HepG2 (cell line): ENCODE measurements at regions not wholly inside any gene's neighbourhood (a gene's known extent, or its start where the extent isn't known, plus 50 kb on each side); places are given as distances from the start of the nearest gene placed in this dataset.
A peak's percentile ranks its signal among the peaks of the same experiment; 100 is the strongest.

ENCODE experiments used
- ELF4 ChIP-seq: sonication (generic); formaldehyde crosslinking; IDR thresholded peaks from 2 replicates; pipeline ENCODE4 v1.5.0; 2020; ENCODE audit warnings: missing genetic modification reagents, mild to moderate bottlenecking, moderate library complexity, borderline replicate concordance
- ETV6 ChIP-seq: sonication (generic); formaldehyde crosslinking; conservative IDR thresholded peaks from 2 replicates; pipeline ENCODE4 v1.4.0; 2020; ENCODE audit warnings: missing genetic modification reagents
- MAZ ChIP-seq, 2 experiments: sonication (generic) in 1 of 2; formaldehyde crosslinking in 1 of 2; IDR thresholded peaks; 2 replicates each; pipeline versions ENCODE4 v1.5.0 to v1.6.1; 2012 to 2020; ENCODE audit warnings: low read depth in 2 of 2, mild to moderate bottlenecking in 2 of 2, borderline replicate concordance in 1 of 2, improper control_type of control experiment in 1 of 2, low read length in 1 of 2, missing genetic modification reagents in 1 of 2, moderate library complexity in 1 of 2
- PAX8 ChIP-seq: sonication (generic); formaldehyde crosslinking; IDR thresholded peaks from 2 replicates; pipeline ENCODE4 v1.8.0; 2022; ENCODE audit warnings: mild to moderate bottlenecking, missing genetic modification reagents, borderline replicate concordance
- PCBP1 ChIP-seq: fragments of 200-400 bp; formaldehyde crosslinking; IDR thresholded peaks from 2 replicates; pipeline ENCODE4 v1.6.1; 2017; ENCODE audit warnings: mild to moderate bottlenecking, low read depth, low read length, borderline replicate concordance
- RORA ChIP-seq: sonication (generic); formaldehyde crosslinking; IDR thresholded peaks from 2 replicates; pipeline ENCODE4 v1.5.0; 2020; ENCODE audit warnings: mild to moderate bottlenecking, missing genetic modification reagents, moderate library complexity
- SRSF9 ChIP-seq: fragments of 200-400 bp; formaldehyde crosslinking; IDR thresholded peaks from 2 replicates; pipeline ENCODE4 v1.6.1; 2018; ENCODE audit warnings: borderline replicate concordance, mild to moderate bottlenecking, low read depth, low read length; ENCODE audit not compliant: insufficient read depth, poor library complexity, severe bottlenecking
- YY1 ChIP-seq: IDR thresholded peaks from 2 replicates; pipeline ENCODE4 v1.6.1; 2011; ENCODE audit warnings: low read length, low read depth, moderate library complexity, mild to moderate bottlenecking; ENCODE audit not compliant: insufficient read depth, insufficient replicate concordance
- ZNF333 ChIP-seq: sonication (generic); formaldehyde crosslinking; IDR thresholded peaks from 2 replicates; pipeline ENCODE4 v1.4.0; 2020; ENCODE audit warnings: mild to moderate bottlenecking, missing genetic modification reagents, borderline replicate concordance
- ZNF512B ChIP-seq: sonication (generic); formaldehyde crosslinking; IDR thresholded peaks from 2 replicates; pipeline ENCODE4 v1.5.1; 2020; ENCODE audit warnings: missing genetic modification reagents, mild to moderate bottlenecking, borderline replicate concordance
- ZNF547 ChIP-seq: sonication (generic); formaldehyde crosslinking; IDR thresholded peaks from 2 replicates; pipeline ENCODE4 v1.5.1; 2020; ENCODE audit warnings: mild to moderate bottlenecking, missing genetic modification reagents
- ZNF552 ChIP-seq: sonication (generic); formaldehyde crosslinking; IDR thresholded peaks from 2 replicates; pipeline ENCODE4 v1.9.0; 2022; ENCODE audit warnings: missing genetic modification reagents, mild to moderate bottlenecking, borderline replicate concordance
- ZNF558 ChIP-seq: sonication (generic); formaldehyde crosslinking; IDR thresholded peaks from 2 replicates; pipeline ENCODE4 v1.9.0; 2022; ENCODE audit warnings: mild to moderate bottlenecking, missing genetic modification reagents, borderline replicate concordance
- ZNF652 ChIP-seq: IDR thresholded peaks from 2 replicates; pipeline ENCODE4 v1.6.1; 2016; ENCODE audit warnings: low read depth, borderline replicate concordance
- TF ChIP-seq, protein P1 (sequence below): sonication (generic); formaldehyde crosslinking; IDR thresholded peaks from 2 replicates; pipeline ENCODE4 v1.4.0; 2020; ENCODE audit warnings: mild to moderate bottlenecking, missing genetic modification reagents
- TF ChIP-seq, protein P2 (sequence below): sonication (generic); formaldehyde crosslinking; IDR thresholded peaks from 2 replicates; pipeline ENCODE4 v1.8.1; 2022; ENCODE audit warnings: low read depth, mild to moderate bottlenecking, missing genetic modification reagents
- TF ChIP-seq, protein P3 (sequence below): sonication (generic); formaldehyde crosslinking; IDR thresholded peaks from 2 replicates; pipeline ENCODE4 v1.4.0; 2020; ENCODE audit warnings: missing genetic modification reagents

GRCh38 chrX:20397587-20397986 lies 130.9 kb upstream of the RPS6KA3 start (continued):
- TF ChIP-seq YY1 = no peak
- TF ChIP-seq ZNF512B = no peak
- no peak for TF ChIP-seq ZNF558 (CRISPR knock-in tag)
- no peak for TF ChIP-seq SRSF9
- TF ChIP-seq RORA = no peak
- TF ChIP-seq MAZ (IDR thresholded peaks at IDR 0.05; ENCODE audit: borderline replicate concordance, low read depth, low read length) = no peak
- no peak for TF ChIP-seq MAZ (CRISPR knock-in tag; IDR thresholded peaks at IDR 0.05; ENCODE audit: low read depth)
- no peak for TF ChIP-seq PCBP1
- TF ChIP-seq, protein P1, sequence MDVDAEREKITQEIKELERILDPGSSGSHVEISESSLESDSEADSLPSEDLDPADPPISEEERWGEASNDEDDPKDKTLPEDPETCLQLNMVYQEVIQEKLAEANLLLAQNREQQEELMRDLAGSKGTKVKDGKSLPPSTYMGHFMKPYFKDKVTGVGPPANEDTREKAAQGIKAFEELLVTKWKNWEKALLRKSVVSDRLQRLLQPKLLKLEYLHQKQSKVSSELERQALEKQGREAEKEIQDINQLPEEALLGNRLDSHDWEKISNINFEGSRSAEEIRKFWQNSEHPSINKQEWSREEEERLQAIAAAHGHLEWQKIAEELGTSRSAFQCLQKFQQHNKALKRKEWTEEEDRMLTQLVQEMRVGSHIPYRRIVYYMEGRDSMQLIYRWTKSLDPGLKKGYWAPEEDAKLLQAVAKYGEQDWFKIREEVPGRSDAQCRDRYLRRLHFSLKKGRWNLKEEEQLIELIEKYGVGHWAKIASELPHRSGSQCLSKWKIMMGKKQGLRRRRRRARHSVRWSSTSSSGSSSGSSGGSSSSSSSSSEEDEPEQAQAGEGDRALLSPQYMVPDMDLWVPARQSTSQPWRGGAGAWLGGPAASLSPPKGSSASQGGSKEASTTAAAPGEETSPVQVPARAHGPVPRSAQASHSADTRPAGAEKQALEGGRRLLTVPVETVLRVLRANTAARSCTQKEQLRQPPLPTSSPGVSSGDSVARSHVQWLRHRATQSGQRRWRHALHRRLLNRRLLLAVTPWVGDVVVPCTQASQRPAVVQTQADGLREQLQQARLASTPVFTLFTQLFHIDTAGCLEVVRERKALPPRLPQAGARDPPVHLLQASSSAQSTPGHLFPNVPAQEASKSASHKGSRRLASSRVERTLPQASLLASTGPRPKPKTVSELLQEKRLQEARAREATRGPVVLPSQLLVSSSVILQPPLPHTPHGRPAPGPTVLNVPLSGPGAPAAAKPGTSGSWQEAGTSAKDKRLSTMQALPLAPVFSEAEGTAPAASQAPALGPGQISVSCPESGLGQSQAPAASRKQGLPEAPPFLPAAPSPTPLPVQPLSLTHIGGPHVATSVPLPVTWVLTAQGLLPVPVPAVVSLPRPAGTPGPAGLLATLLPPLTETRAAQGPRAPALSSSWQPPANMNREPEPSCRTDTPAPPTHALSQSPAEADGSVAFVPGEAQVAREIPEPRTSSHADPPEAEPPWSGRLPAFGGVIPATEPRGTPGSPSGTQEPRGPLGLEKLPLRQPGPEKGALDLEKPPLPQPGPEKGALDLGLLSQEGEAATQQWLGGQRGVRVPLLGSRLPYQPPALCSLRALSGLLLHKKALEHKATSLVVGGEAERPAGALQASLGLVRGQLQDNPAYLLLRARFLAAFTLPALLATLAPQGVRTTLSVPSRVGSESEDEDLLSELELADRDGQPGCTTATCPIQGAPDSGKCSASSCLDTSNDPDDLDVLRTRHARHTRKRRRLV (CRISPR knock-in tag) = no peak
- TF ChIP-seq PAX8 (CRISPR knock-in tag) = no peak
- peak; percentile 89 for TF ChIP-seq ZNF652 (CRISPR knock-in tag)
- TF ChIP-seq ELF4 (CRISPR knock-in tag) = no peak
- no peak for TF ChIP-seq ZNF547 (CRISPR knock-in tag)
- TF ChIP-seq, protein P2, sequence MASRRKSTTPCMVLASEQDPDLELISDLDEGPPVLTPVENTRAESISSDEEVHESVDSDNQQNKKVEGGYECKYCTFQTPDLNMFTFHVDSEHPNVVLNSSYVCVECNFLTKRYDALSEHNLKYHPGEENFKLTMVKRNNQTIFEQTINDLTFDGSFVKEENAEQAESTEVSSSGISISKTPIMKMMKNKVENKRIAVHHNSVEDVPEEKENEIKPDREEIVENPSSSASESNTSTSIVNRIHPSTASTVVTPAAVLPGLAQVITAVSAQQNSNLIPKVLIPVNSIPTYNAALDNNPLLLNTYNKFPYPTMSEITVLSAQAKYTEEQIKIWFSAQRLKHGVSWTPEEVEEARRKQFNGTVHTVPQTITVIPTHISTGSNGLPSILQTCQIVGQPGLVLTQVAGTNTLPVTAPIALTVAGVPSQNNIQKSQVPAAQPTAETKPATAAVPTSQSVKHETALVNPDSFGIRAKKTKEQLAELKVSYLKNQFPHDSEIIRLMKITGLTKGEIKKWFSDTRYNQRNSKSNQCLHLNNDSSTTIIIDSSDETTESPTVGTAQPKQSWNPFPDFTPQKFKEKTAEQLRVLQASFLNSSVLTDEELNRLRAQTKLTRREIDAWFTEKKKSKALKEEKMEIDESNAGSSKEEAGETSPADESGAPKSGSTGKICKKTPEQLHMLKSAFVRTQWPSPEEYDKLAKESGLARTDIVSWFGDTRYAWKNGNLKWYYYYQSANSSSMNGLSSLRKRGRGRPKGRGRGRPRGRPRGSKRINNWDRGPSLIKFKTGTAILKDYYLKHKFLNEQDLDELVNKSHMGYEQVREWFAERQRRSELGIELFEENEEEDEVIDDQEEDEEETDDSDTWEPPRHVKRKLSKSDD (CRISPR knock-in tag) = no peak
- TF ChIP-seq ZNF552 (CRISPR knock-in tag) = no peak
- TF ChIP-seq, protein P3, sequence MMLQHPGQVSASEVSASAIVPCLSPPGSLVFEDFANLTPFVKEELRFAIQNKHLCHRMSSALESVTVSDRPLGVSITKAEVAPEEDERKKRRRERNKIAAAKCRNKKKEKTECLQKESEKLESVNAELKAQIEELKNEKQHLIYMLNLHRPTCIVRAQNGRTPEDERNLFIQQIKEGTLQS (CRISPR knock-in tag) = peak; percentile 87
- TF ChIP-seq ZNF333 = no peak
- no peak for TF ChIP-seq ETV6 (CRISPR knock-in tag)
